ENCODE measurements at regions not wholly inside any gene's neighbourhood (a gene's known extent, or its start where the extent isn't known, plus 50 kb on each side); places are given as distances from the start of the nearest gene placed in this dataset.
A peak's percentile ranks its signal among the peaks of the same experiment; 100 is the strongest.

DNA sequence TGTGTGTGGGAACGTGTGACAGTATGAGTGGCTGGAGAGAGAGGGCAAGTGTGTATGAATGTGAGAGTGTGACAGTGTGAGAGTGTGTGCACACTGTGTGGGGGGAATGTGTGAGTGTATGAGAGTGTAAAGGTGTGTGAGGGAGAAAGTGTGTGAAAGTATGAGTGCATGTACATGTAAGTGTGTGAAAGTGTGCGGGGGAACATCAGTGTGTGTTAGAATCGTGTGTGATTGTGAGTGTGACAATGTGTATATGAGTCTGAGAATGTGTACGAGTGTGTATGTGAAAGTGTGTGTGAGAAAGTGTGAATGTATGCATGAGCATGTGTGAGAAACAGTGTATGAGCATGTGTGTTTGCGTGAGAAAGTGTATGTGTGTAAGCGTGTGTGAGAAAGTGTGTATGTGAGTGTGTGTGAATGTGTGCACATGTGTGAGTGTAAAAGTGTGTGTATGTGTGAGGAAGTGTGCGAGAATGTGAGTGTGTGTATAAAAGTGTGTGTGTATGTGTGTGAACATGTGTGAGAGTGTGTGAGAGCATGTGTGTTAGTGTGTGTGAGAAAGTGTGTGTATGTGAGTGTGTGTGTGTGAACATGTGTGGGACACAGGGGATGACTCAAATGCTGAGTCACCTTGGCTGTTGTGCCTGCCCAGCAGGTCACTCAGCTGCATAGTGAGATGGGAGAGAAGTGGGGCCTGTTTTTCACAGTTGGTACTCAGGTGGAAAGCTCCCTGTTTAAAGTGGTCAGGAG, 220.5 kb upstream of the TBX3 start:
- no peak for TF ChIP-seq CTCF (IDR thresholded peaks at IDR 0.05; ENCODE audit: low read length, missing control alignments)
- H3K4me3 ChIP-seq (replicated peaks; ENCODE audit: low read depth, low read length) = no peak overlapping the region
- peak; percentile 59 for DNase-seq (ENCODE audit: low read depth)

DNA sequence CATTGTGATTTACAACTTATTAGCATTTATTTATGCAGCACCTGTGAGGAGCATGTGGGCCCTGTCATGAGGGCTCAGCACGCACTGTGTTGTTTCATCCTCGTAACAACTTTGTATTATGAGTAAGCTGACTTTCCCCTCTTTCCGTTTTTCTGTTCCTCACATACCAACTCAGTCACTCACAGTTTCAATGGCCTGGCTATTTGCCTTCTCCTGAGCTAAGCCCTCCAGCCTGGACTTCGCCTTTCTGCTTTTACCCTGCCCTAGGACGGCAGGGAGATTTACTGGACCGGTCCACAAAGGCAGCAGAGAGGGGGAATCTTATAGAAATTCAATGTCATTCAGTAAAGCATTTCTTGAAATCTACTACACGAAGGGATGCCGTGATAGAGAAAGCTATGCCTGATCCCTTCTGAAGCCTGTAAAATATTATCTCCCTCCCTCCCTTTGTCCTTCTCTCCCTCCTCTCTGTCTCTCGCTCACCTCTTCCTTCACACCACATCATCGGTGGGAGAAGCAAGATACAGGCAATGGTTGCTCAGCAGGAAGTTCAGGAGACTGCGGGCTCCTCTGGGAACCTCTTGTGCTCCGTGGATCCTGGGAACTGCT, 219.2 kb upstream of the TBX3 start:
- peak; percentile 84 for DNase-seq (ENCODE audit: low read depth)
- peak overlapping the region; percentile 46 for H3K4me3 ChIP-seq (replicated peaks; ENCODE audit: low read depth, low read length)
- TF ChIP-seq CTCF (IDR thresholded peaks at IDR 0.05; ENCODE audit: low read length, missing control alignments) = no peak

DNA sequence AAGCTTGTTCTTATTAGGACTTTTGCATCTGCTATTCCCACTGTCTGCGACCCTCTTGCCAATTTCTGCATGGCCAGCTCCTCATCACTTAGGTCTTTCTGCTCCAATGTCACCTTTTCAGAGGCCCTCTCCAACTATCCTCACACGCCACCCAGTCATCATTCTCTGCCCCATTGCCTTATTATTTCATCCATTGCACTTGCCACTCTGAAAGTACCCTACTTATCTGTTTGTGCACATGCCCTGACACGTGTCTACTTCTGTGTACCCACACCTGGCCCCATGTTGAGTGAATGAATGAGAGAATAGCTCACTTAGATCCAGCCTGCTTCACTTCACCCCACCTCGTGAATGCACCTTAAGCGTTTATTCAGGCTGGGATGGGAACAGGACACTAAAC, 218.7 kb upstream of the TBX3 start:
- DNase-seq (ENCODE audit: low read depth) = no peak
- no peak for TF ChIP-seq CTCF (IDR thresholded peaks at IDR 0.05; ENCODE audit: low read length, missing control alignments)
- no peak overlapping the region for H3K4me3 ChIP-seq (replicated peaks; ENCODE audit: low read depth, low read length)

GRCh38 chr12:114901316-114901715, 217.3 kb upstream of the TBX3 start:
- no peak for TF ChIP-seq CTCF (IDR thresholded peaks at IDR 0.05; ENCODE audit: low read length, missing control alignments)
- no peak for DNase-seq (ENCODE audit: low read depth)
- H3K4me3 ChIP-seq (replicated peaks; ENCODE audit: low read depth, low read length) = no peak overlapping the region

- no peak for DNase-seq (ENCODE audit: low read depth)
- TF ChIP-seq CTCF (IDR thresholded peaks at IDR 0.05; ENCODE audit: low read length, missing control alignments) = no peak
- H3K4me3 ChIP-seq (replicated peaks; ENCODE audit: low read depth, low read length) = no peak overlapping the region
Observed at GRCh38 chr12:114898159-114898558, 214.2 kb upstream of the TBX3 start.

DNA sequence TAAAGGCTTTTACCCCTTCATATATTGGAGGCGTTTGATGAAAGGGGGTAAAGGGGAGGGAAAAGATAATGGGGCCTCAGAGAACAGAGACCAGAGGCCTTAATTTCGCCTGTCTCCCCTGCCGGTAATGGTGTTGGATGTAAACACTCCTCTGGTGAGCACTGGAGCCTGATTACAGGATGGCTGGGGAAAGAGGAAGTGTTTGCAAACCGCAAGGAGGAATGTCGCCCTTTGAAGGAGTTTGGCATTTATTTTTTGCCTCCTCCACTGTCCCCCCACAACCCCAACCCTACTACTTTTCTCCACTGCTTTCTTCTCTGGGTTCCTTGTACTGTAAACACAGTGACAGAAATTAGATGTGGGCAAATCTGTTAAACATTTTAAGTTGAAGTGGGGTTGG, 211.9 kb upstream of the TBX3 start:
- TF ChIP-seq CTCF (IDR thresholded peaks at IDR 0.05; ENCODE audit: low read length, missing control alignments) = no peak
- H3K4me3 ChIP-seq (replicated peaks; ENCODE audit: low read depth, low read length) = no peak overlapping the region
- DNase-seq (ENCODE audit: low read depth) = peak; percentile 25

GRCh38 chr12:114895081-114895480, 211.1 kb upstream of the TBX3 start:
- no peak overlapping the region for H3K4me3 ChIP-seq (replicated peaks; ENCODE audit: low read depth, low read length)
- no peak for DNase-seq (ENCODE audit: low read depth)
- no peak for TF ChIP-seq CTCF (IDR thresholded peaks at IDR 0.05; ENCODE audit: low read length, missing control alignments)
